IMR-90 (cell line): ENCODE measurements at regions not wholly inside any gene's neighbourhood (a gene's known extent, or its start where the extent isn't known, plus 50 kb on each side); places are given as distances from the start of the nearest gene placed in this dataset.

Source experiments
- ATAC-seq: fragments of 200-7000 bp; cut with Tn5 transposase; 2 replicates; pipeline ENCODE4 v1.9.1; 2020; ENCODE audit warnings: low read depth, mild to moderate bottlenecking, moderate library complexity
- BruUV-seq: library from RNA; stranded (reverse); fragments of 400-500 nt; replicated peaks from 2 replicates; lab custom pipeline; 2021; lab: Mats Ljungman, UMichigan
- CTCF ChIA-PET: fragments of 300-600 bp; formaldehyde crosslinking; extraction: SDS; loops from one replicate; lab custom pipeline; 2021; ENCODE audit warnings: antibody characterized with exemption; lab: Yijun Ruan, JAX
- POLR2A ChIA-PET: fragments of 300-600 bp; sonication (Branson Sonifier 250); formaldehyde crosslinking; loops from one replicate; lab custom pipeline; 2022; ENCODE audit warnings: antibody characterized with exemption; ENCODE audit not compliant: unreplicated experiment; lab: Charles Lee
- DNase-seq: peaks from one replicate; pipeline ENCODE4 v3.0.0; 2013
- H2AFZ ChIP-seq: replicated peaks from 2 replicates; pipeline ENCODE3; 2013; ENCODE audit warnings: low read length, mild to moderate bottlenecking; ENCODE audit not compliant: poor library complexity
- H2AK5ac ChIP-seq: 2 replicates; pipeline ENCODE4 v1.6.1; 2013; ENCODE audit warnings: low read depth, low read length, inconsistent platforms
- H2AK9ac ChIP-seq: replicated peaks from 2 replicates; pipeline ENCODE3; 2013; ENCODE audit warnings: mild to moderate bottlenecking, low read depth, low read length, moderate library complexity; ENCODE audit not compliant: poor library complexity
- H2BK120ac ChIP-seq: 2 replicates; pipeline ENCODE4 v1.6.1; 2013; ENCODE audit warnings: low read depth, low read length, inconsistent platforms
- H2BK15ac ChIP-seq: 3 replicates; pipeline ENCODE4 v1.6.1; 2013; ENCODE audit warnings: low read depth, low read length, inconsistent platforms
- H2BK20ac ChIP-seq: 2 replicates; pipeline ENCODE4 v1.6.1; 2013; ENCODE audit warnings: low read depth, mild to moderate bottlenecking, inconsistent platforms, low read length, moderate library complexity
- H2BK5ac ChIP-seq: 2 replicates; pipeline ENCODE4 v1.6.1; 2013; ENCODE audit warnings: mild to moderate bottlenecking, low read depth, low read length, inconsistent platforms; ENCODE audit not compliant: poor library complexity, severe bottlenecking
- H3K14ac ChIP-seq: replicated peaks from 2 replicates; pipeline ENCODE4 v1.6.1; 2013; ENCODE audit warnings: low read depth, low read length, inconsistent platforms
- H3K18ac ChIP-seq: 2 replicates; pipeline ENCODE4 v1.6.1; 2013; ENCODE audit warnings: low read depth, low read length, control low read depth
- H3K23ac ChIP-seq: 2 replicates; pipeline ENCODE4 v1.6.1; 2013; ENCODE audit warnings: low read depth, low read length, inconsistent platforms
- H3K27ac ChIP-seq: 2 replicates; pipeline ENCODE4 v1.5.1; 2013; ENCODE audit warnings: mild to moderate bottlenecking, control low read depth, low read length; ENCODE audit not compliant: insufficient read depth
- H3K27me3 ChIP-seq: 2 replicates; pipeline ENCODE4 v1.6.1; 2013; ENCODE audit warnings: low read length; ENCODE audit not compliant: control insufficient read depth, insufficient read depth
- H3K36me3 ChIP-seq: 2 replicates; pipeline ENCODE4 v1.6.1; 2013; ENCODE audit warnings: low read length, mixed read lengths; ENCODE audit not compliant: control insufficient read depth, insufficient read depth
- H3K4ac ChIP-seq: 2 replicates; pipeline ENCODE4 v1.6.1; 2013; ENCODE audit warnings: low read depth, low read length, inconsistent platforms
- H3K4me1 ChIP-seq: 2 replicates; pipeline ENCODE4 v1.6.1; 2013; ENCODE audit warnings: low read length, mixed read lengths; ENCODE audit not compliant: control insufficient read depth, insufficient read depth
- H3K4me2 ChIP-seq: 2 replicates; pipeline ENCODE4 v1.6.1; 2013; ENCODE audit warnings: low read depth, mild to moderate bottlenecking, control low read depth, low read length, moderate library complexity
- H3K4me3 ChIP-seq: 2 replicates; pipeline ENCODE4 v1.5.1; 2013; ENCODE audit warnings: low read depth, mild to moderate bottlenecking, control low read depth, low read length, moderate library complexity; ENCODE audit not compliant: insufficient read depth
- H3K56ac ChIP-seq: 2 replicates; pipeline ENCODE4 v1.6.1; 2013; ENCODE audit warnings: low read length, inconsistent platforms; ENCODE audit not compliant: insufficient read depth; ENCODE audit errors: extremely low read depth
- H3K79me1 ChIP-seq, 2 experiments: 2 replicates each; pipeline ENCODE4 v1.6.1; 2013; ENCODE audit warnings: low read length in 2 of 2, inconsistent platforms in 1 of 2, low read depth in 1 of 2
- H3K9ac ChIP-seq: 2 replicates; pipeline ENCODE4 v1.6.1; 2013; ENCODE audit warnings: low read depth, low read length, control low read depth
- H3K9me1 ChIP-seq: 2 replicates; pipeline ENCODE4 v1.6.1; 2013; ENCODE audit warnings: low read length, inconsistent platforms; ENCODE audit not compliant: insufficient read depth
- H3K9me3 ChIP-seq: 2 replicates; pipeline ENCODE4 v1.6.1; 2013; ENCODE audit warnings: low read length; ENCODE audit not compliant: control insufficient read depth, insufficient read depth
- H4K20me1 ChIP-seq: 2 replicates; pipeline ENCODE4 v1.6.1; 2013; ENCODE audit warnings: low read length, inconsistent platforms; ENCODE audit not compliant: insufficient read depth
- H4K5ac ChIP-seq: 2 replicates; pipeline ENCODE4 v1.6.1; 2013; ENCODE audit warnings: mild to moderate bottlenecking, low read depth, low read length, control low read depth
- H4K8ac ChIP-seq, 2 experiments: 2 replicates each; pipeline ENCODE4 v1.6.1; 2013; ENCODE audit warnings: low read depth in 2 of 2, low read length in 2 of 2, control low read depth in 1 of 2, inconsistent platforms in 1 of 2
- H4K91ac ChIP-seq: 2 replicates; pipeline ENCODE4 v1.6.1; 2013; ENCODE audit warnings: low read depth, low read length, inconsistent platforms; ENCODE audit not compliant: insufficient read depth
- ELK1 ChIP-seq: fragments of 150-350 bp; IDR thresholded peaks from 2 replicates; pipeline ENCODE4 v1.6.1; 2016; ENCODE audit warnings: low read depth, mild to moderate bottlenecking, low read length, moderate library complexity, borderline replicate concordance
- MAFK ChIP-seq: IDR thresholded peaks from 2 replicates; pipeline ENCODE4 v1.6.1; 2012; ENCODE audit warnings: low read depth, low read length, improper control_type of control experiment
- MAZ ChIP-seq: IDR thresholded peaks from 2 replicates; pipeline ENCODE4 v1.6.1; 2012; ENCODE audit warnings: low read depth, mild to moderate bottlenecking, low read length, improper control_type of control experiment, moderate library complexity, borderline replicate concordance
- WGBS, 2 experiments: methylation state at CpG; one replicate each; pipeline versions ENCODE4 v1.1.5 to v1.1.7; 2013; ENCODE audit warnings: missing lambda C conversion rate in 2 of 2; ENCODE audit not compliant: insufficient read length in 1 of 2; ENCODE audit errors: extremely low coverage in 2 of 2; 5-methylcytosine and 5-hydroxymethylcytosine counted together
- dilution Hi-C: fragments of 300-500 bp; cut with HindIII; formaldehyde crosslinking; loops from one replicate; pipeline ENCODE4 v1.14.3; 2018; ENCODE audit warnings: low sequenced_read_pairs; ENCODE audit not compliant: unreplicated experiment
- in situ Hi-C: fragments of 300-500 bp; cut with MboI; formaldehyde crosslinking; loops from 3 replicates; pipeline ENCODE4 v1.14.3; 2019; ENCODE audit warnings: low sequenced_read_pairs, inconsistent platforms, mixed read lengths
- intact Hi-C: fragments of 100-400 bp; cut with micrococcal nuclease; formaldehyde crosslinking; loops from 2 replicates; pipeline ENCODE4 v1.10.0; 2022

- Histone ChIP-seq H2AK9ac (no peak overlapping the region), H3K4me2 (no peak overlapping the region), H2BK15ac (no peak overlapping the region), H2BK5ac (no peak overlapping the region), H3K9me1 (no peaks in the 10 kb centered on the region), H3K14ac (no peak overlapping the region), H4K5ac (no peak overlapping the region), H3K36me3 (no peaks in the 10 kb centered on the region), H3K18ac (no peak overlapping the region), H2BK120ac (no peak overlapping the region), H3K4me1 (no peaks in the 10 kb centered on the region), H3K4me3 (no peak overlapping the region), H2AK5ac (no peak overlapping the region), H3K56ac (no peak overlapping the region), H3K9ac (no peak overlapping the region), H3K27ac (no peak overlapping the region), H3K23ac (no peak overlapping the region), H4K20me1 (no peaks in the 10 kb centered on the region), H2AFZ (no peak overlapping the region), H3K27me3 (no peaks in the 10 kb centered on the region), H3K4ac (no peak overlapping the region), H4K8ac (no peak overlapping the region), H3K79me1 (no peaks in the 10 kb centered on the region), H4K91ac (no peak overlapping the region), H2BK20ac (no peak overlapping the region), H3K9me3 (no peaks in the 10 kb centered on the region)
- intact Hi-C loops (no loop called here), dilution Hi-C loops (no loop called here), in situ Hi-C loops (no loop called here)
- TF ChIP-seq ELK1 (no peak), MAFK (peak; percentile 85), MAZ (no peak)
- no TSS peak for BruUV-seq
- no peak for ATAC-seq
- no CpG with 5 or more reads among the region's 2 CpGs for WGBS, 2 experiments
- CTCF ChIA-PET = no interaction called here
- no peak for DNase-seq
- POLR2A ChIA-PET = no interaction called here
Observed at GRCh38 chr1:57782357-57782756, 358.5 kb upstream of the DAB1 start.
